ENCODE measurements at regions not wholly inside any gene's neighbourhood (a gene's known extent, or its start where the extent isn't known, plus 50 kb on each side); places are given as distances from the start of the nearest gene placed in this dataset.
A peak's percentile ranks its signal among the peaks of the same experiment; 100 is the strongest.

GRCh38 chr11:46183819-46184218 is 62.6 kb upstream of the PHF21A start:
- DNase-seq (ENCODE audit: low read depth, low spot score) = peak; percentile 50
- TF ChIP-seq CTCF (IDR thresholded peaks at IDR 0.05; ENCODE audit: low read depth, low read length) = no peak
- H3K4me3 ChIP-seq (ENCODE audit: low read depth, low read length) = no peak overlapping the region
- in situ Hi-C loops (cut with HindIII; ENCODE audit: low sequenced_read_pairs) = no loop called here

GRCh38 chr11:46181843-46182424 is 60.7 kb upstream of the PHF21A start:
- no peak for DNase-seq (ENCODE audit: low read depth, low spot score)
- no peak overlapping the region for H3K4me3 ChIP-seq (ENCODE audit: low read depth, low read length)
- TF ChIP-seq CTCF (IDR thresholded peaks at IDR 0.05; ENCODE audit: low read depth, low read length) = no peak
- in situ Hi-C loops (cut with HindIII; ENCODE audit: low sequenced_read_pairs) = no loop called here

- H3K4me3 ChIP-seq (ENCODE audit: low read depth, low read length) = no peak overlapping the region
- no peak for TF ChIP-seq CTCF (IDR thresholded peaks at IDR 0.05; ENCODE audit: low read depth, low read length)
- no peak for DNase-seq (ENCODE audit: low read depth, low spot score)
- in situ Hi-C loops (cut with HindIII; ENCODE audit: low sequenced_read_pairs) = no loop called here
These were observed 60.1 kb upstream of the PHF21A start for GRCh38 chr11:46181387-46181786.

GRCh38 chr11:46180736-46181135 is 59.5 kb upstream of the PHF21A start:
- no peak overlapping the region for H3K4me3 ChIP-seq (ENCODE audit: low read depth, low read length)
- in situ Hi-C loops (cut with HindIII; ENCODE audit: low sequenced_read_pairs) = no loop called here
- no peak for DNase-seq (ENCODE audit: low read depth, low spot score)

GRCh38 chr11:46178513-46178912 is 57.3 kb upstream of the PHF21A start:
- no peak for TF ChIP-seq CTCF (IDR thresholded peaks at IDR 0.05; ENCODE audit: low read depth, low read length)
- in situ Hi-C loops (cut with HindIII; ENCODE audit: low sequenced_read_pairs) = no loop called here
- no peak for DNase-seq (ENCODE audit: low read depth, low spot score)
- H3K4me3 ChIP-seq (ENCODE audit: low read depth, low read length) = no peak overlapping the region

More at GRCh38 chr11:46180736-46181135, 59.5 kb upstream of the PHF21A start:
- no peak for TF ChIP-seq CTCF (IDR thresholded peaks at IDR 0.05; ENCODE audit: low read depth, low read length)

- no peak overlapping the region for H3K4me3 ChIP-seq (ENCODE audit: low read depth, low read length)
- in situ Hi-C loops (cut with HindIII; ENCODE audit: low sequenced_read_pairs) = no loop called here
- no peak for TF ChIP-seq CTCF (IDR thresholded peaks at IDR 0.05; ENCODE audit: low read depth, low read length)
- DNase-seq (ENCODE audit: low read depth, low spot score) = no peak
These were observed 55.2 kb upstream of the PHF21A start for GRCh38 chr11:46176421-46176820.
